GM12875 (cell line): ENCODE measurements at regions not wholly inside any gene's neighbourhood (a gene's known extent, or its start where the extent isn't known, plus 50 kb on each side); places are given as distances from the start of the nearest gene placed in this dataset.

Experiments used
- H3K4me3 ChIP-seq: one replicate; pipeline ENCODE4 v1.5.1; 2011; ENCODE audit warnings: low read depth, low read length, control low read depth
- CTCF ChIP-seq: IDR thresholded peaks from 2 replicates; pipeline ENCODE4 v1.5.1; 2011; ENCODE audit warnings: low read depth, mild to moderate bottlenecking, control low read depth, inconsistent platforms, low read length, moderate library complexity, borderline replicate concordance; ENCODE audit not compliant: insufficient read depth

DNA sequence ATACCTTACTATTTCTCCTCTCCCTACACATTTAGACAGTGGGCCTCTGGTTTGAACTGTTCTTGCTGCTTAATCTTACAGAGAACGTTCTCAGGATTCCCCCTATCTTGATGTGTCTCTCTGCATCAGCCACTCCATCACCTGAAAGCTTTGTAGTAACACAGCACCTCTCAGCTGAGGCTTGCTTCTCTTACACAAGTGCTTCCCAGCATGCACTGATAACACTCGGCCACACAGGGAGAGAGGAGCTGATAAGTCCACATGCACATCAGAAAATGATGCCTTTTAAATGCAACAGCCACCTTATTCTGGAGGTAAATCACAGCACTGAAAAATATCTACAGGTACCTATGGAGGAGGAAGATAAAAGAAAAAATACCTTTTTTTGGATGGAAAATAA lies 192.2 kb upstream of the TSHZ3 start:
- TF ChIP-seq CTCF = no peak
- H3K4me3 ChIP-seq = no peak overlapping the region

DNA sequence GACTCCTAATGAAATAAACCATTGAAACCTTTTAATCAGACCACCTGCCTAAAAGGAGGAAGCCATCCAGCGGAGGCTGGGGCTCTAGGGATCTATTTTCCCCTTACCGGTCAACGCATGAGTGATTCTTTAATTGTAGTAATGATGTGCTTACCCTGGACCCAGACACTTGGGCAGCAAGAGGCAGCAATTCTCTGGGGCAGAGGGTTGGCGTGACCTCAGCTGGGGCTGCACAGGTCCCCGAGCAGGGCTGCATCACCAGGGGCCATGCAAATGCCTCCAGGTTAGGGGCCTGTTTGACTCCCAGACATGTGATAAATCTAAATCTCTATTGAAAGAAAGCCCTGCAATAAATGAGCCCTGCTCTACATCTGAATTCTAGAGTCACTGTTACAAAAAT lies 194.2 kb upstream of the TSHZ3 start:
- no peak for TF ChIP-seq CTCF
- no peak overlapping the region for H3K4me3 ChIP-seq

GRCh38 chr19:31545777-31546176 lies 196.5 kb upstream of the TSHZ3 start:
- H3K4me3 ChIP-seq = no peak overlapping the region
- no peak for TF ChIP-seq CTCF

GRCh38 chr19:31546205-31546960 lies 197.1 kb upstream of the TSHZ3 start:
- no peak overlapping the region for H3K4me3 ChIP-seq
- TF ChIP-seq CTCF = no peak

- no peak overlapping the region for H3K4me3 ChIP-seq
- TF ChIP-seq CTCF = no peak
These were observed 199.7 kb upstream of the TSHZ3 start for GRCh38 chr19:31548941-31549340.

GRCh38 chr19:31553112-31553845 lies 204.0 kb upstream of the TSHZ3 start:
- H3K4me3 ChIP-seq = no peak overlapping the region
- no peak for TF ChIP-seq CTCF

DNA sequence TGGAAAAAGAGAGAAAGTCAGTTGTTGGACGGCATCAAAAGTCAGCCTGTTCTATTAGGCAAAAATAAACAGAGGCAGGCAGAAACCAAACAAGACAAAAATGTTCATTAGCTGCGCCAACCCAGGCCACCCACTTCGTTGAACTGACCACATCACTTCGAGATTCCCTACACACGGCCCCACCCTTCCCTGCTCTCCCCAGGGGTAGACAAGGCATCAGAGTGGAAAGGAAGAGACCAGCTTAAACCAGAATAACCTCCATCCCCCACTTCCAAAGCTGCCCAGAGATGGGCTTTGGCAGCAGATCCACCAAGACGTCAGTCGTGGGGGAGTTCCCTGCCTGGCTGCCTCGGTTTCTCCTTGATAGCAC lies 204.6 kb upstream of the TSHZ3 start:
- no peak overlapping the region for H3K4me3 ChIP-seq
- TF ChIP-seq CTCF = no peak
